Kidney epithelial cell (primary cell): ENCODE measurements at regions not wholly inside any gene's neighbourhood (a gene's known extent, or its start where the extent isn't known, plus 50 kb on each side); places are given as distances from the start of the nearest gene placed in this dataset.

Experiments
- DNase-seq: peaks from one replicate; pipeline ENCODE4 v3.0.0-alpha.2; 2010; ENCODE audit warnings: low read depth
- H3K27me3 ChIP-seq: 2 replicates; pipeline ENCODE4 v1.6.0; 2011; ENCODE audit warnings: low read length; ENCODE audit not compliant: control insufficient read depth, insufficient read depth
- H3K36me3 ChIP-seq: 2 replicates; pipeline ENCODE4 v1.5.1; 2011; ENCODE audit warnings: low read length; ENCODE audit not compliant: control insufficient read depth, insufficient read depth
- H3K4me3 ChIP-seq: 2 replicates; pipeline ENCODE4 v1.5.1; 2011; ENCODE audit warnings: low read depth, mild to moderate bottlenecking, control low read depth, low read length
- CTCF ChIP-seq: IDR thresholded peaks from 2 replicates; pipeline ENCODE4 v1.5.1; 2011; ENCODE audit warnings: mild to moderate bottlenecking, moderate library complexity, low read length, control low read depth, inconsistent platforms; ENCODE audit not compliant: insufficient read depth, poor library complexity, severe bottlenecking

GRCh38 chr4:64016893-64017292 is 392.4 kb downstream of the TECRL start:
- TF ChIP-seq CTCF, result no peak
- no peak overlapping the region for H3K4me3 ChIP-seq
- H3K36me3 ChIP-seq, result no peaks in the 10 kb centered on the region
- DNase-seq, result no peak
- H3K27me3 ChIP-seq, result no peaks in the 10 kb centered on the region

DNA sequence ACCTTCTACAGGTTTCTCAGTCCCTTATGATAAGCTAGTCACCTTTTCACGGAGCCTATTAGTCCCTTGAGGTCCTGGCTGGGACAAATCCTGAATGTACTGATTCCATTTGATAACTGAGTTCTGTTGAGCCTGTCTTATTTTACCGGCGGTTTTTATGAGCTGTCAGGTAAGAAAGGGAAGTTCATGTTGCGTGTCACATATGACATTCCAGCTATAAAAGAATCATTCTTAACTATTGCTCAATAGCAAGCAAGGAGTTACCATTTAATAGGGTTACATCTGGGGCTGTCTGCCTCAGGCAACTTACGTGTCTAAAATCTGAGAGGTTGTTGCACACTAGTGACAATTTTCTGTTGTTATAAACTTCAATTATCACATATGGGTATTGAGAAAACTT is 394.6 kb downstream of the TECRL start:
- no peak for DNase-seq
- Histone ChIP-seq H3K27me3 (no peaks in the 10 kb centered on the region), H3K4me3 (no peak overlapping the region), H3K36me3 (no peaks in the 10 kb centered on the region)
- no peak for TF ChIP-seq CTCF

DNA sequence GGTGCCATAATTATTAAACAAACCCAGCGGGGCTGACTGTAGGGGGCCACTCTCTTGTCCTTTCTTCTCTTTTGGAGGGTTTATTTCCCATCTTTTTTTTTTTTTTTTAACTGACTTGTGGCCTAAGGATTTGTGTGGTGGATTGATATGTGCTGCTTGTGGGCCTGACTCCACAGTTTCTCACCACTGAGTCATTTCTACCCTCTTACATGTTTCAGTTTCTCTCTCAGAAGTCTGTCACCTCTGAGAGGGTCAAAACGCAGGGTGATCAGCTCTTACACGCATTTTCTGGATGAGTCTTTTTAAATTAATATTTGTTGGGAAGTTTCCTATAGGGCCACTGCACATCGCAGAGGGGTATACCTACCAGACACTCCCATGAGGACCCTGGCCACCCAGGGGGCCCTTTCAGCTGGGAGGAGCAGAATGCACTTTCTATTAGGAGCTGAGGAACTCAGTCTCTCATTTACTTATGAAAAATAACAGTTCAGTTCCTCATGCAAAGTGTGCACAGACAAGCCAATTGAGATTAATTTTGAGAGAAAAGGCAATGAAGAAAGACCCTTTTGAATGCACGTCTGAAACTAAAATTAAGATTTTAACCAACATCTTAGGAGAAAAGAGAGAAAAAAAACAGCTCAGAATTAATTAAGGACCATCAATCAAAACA is 407.9 kb downstream of the TECRL start:
- Histone ChIP-seq H3K4me3 (no peak overlapping the region), H3K36me3 (no peaks in the 10 kb centered on the region), H3K27me3 (no peaks in the 10 kb centered on the region)
- TF ChIP-seq CTCF, result no peak
- no peak for DNase-seq

DNA sequence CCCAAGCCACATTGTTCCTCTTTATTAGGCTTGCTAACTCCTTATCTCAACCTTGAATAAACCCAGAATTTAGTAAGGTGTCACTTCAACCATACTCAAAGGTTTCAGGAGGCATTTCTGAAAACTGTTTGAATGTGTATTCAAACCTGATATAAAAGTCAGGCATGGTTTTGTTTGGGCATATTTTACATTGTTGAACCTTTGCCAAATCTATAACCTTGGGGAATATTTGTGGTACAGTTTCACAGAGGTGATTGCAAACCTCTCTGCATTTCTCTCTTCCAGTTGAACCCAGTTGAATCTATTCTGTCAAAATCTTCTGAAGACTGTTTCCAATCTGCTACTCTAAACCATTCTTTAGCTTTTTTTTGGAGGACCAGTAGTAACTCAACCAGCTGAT is 409.0 kb downstream of the TECRL start:
- no peak for DNase-seq
- Histone ChIP-seq H3K27me3 (no peaks in the 10 kb centered on the region), H3K4me3 (no peak overlapping the region), H3K36me3 (no peaks in the 10 kb centered on the region)
- TF ChIP-seq CTCF, result no peak

- no peak for TF ChIP-seq CTCF
- H3K4me3 ChIP-seq, result no peak overlapping the region
- H3K36me3 ChIP-seq, result no peaks in the 10 kb centered on the region
- H3K27me3 ChIP-seq, result no peaks in the 10 kb centered on the region
- DNase-seq, result no peak
Measured at GRCh38 chr4:63986253-63986652, 423.0 kb downstream of the TECRL start.

GRCh38 chr4:63983224-63983623 is 426.0 kb downstream of the TECRL start:
- Histone ChIP-seq H3K36me3 (no peaks in the 10 kb centered on the region), H3K4me3 (no peak overlapping the region), H3K27me3 (no peaks in the 10 kb centered on the region)
- DNase-seq, result no peak
- TF ChIP-seq CTCF, result no peak
